ENCODE measurements at regions not wholly inside any gene's neighbourhood (a gene's known extent, or its start where the extent isn't known, plus 50 kb on each side); places are given as distances from the start of the nearest gene placed in this dataset.

DNA sequence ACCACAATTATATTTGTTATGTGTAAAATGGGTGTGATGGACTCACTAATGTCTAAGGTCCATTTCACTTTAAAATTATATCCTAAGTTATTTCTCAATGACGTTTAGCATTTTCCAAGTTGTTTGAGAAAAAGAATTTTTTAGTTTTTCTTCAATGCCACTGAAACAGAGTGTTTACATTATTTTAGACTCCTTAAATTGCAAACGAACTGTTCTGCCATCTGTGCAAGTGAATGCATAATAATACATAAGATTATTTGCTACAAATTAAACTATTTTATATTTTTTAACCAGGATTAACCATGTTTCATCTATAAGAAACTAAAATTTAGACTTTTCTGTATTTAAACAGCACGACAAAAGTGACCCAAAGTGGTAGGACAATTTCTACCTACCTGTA, 425.4 kb downstream of the NDFIP2 start:
- no peak overlapping the region for H3K4me3 Mint-ChIP-seq
- Histone ChIP-seq H3K36me3 (ENCODE audit: control insufficient read depth, insufficient read depth, low read length) (no peaks in the 10 kb centered on the region), H3K9ac (ENCODE audit: extremely low read depth, low read length, poor library complexity, severe bottlenecking) (no peak overlapping the region), H3K4me3 (ENCODE audit: low read length) (no peak overlapping the region), H3K27ac (ENCODE audit: low read depth, low read length) (no peak overlapping the region), H3K4me1 (ENCODE audit: control insufficient read depth, insufficient read depth, low read length) (peaks cover 2% of the 10 kb centered on the region), H3K27me3 (ENCODE audit: control insufficient read depth, insufficient read depth, low read length, poor library complexity, severe bottlenecking) (no peaks in the 10 kb centered on the region), H3K9me3 (ENCODE audit: control insufficient read depth, low read length) (no peaks in the 10 kb centered on the region)
- no peak overlapping the region for H3K27ac Mint-ChIP-seq
- TF ChIP-seq, protein P1, sequence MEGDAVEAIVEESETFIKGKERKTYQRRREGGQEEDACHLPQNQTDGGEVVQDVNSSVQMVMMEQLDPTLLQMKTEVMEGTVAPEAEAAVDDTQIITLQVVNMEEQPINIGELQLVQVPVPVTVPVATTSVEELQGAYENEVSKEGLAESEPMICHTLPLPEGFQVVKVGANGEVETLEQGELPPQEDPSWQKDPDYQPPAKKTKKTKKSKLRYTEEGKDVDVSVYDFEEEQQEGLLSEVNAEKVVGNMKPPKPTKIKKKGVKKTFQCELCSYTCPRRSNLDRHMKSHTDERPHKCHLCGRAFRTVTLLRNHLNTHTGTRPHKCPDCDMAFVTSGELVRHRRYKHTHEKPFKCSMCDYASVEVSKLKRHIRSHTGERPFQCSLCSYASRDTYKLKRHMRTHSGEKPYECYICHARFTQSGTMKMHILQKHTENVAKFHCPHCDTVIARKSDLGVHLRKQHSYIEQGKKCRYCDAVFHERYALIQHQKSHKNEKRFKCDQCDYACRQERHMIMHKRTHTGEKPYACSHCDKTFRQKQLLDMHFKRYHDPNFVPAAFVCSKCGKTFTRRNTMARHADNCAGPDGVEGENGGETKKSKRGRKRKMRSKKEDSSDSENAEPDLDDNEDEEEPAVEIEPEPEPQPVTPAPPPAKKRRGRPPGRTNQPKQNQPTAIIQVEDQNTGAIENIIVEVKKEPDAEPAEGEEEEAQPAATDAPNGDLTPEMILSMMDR (conservative IDR thresholded peaks at IDR 0.05): no peak
- peaks cover 7% of the 10 kb centered on the region for H3K9me3 Mint-ChIP-seq
- no peaks in the 10 kb centered on the region for H3K4me1 Mint-ChIP-seq
- H3K27me3 Mint-ChIP-seq (ENCODE audit: insufficient read depth): no peaks in the 10 kb centered on the region
- no peak for DNase-seq
- WGBS, 2 experiments (ENCODE audit: insufficient coverage in 1 of 2, insufficient read length in 1 of 2): 80 to 100% methylated on average over 2 of the region's 3 CpGs
- H3K36me3 Mint-ChIP-seq (ENCODE audit: low read depth): no peaks in the 10 kb centered on the region

DNA sequence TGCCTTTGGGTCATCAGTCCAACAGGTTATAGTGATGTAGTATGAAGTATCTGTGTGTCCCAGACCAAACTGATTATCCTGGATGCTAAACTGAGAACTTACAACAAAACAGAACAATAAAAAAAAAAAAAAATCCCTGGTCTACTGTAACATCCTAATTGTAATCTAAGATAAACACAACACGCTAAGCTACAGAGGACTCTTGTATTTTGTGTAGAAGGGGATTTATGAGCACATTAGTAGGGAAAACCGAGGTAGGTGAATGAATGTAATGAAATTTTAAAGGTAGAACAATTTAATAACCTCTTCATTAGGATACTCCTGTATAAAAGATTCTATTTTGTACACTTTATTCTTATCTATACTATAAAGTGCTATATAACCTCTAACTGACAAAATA, 424.1 kb downstream of the NDFIP2 start:
- WGBS, 2 experiments (ENCODE audit: insufficient coverage in 1 of 2, insufficient read length in 1 of 2): 92% methylated on average over 2 of the region's 2 CpGs; no CpG with 5 or more reads in 1 of the 2 experiments
- H3K27me3 Mint-ChIP-seq (ENCODE audit: insufficient read depth): no peaks in the 10 kb centered on the region
- H3K27ac ChIP-seq (ENCODE audit: low read depth, low read length): no peak overlapping the region

DNA sequence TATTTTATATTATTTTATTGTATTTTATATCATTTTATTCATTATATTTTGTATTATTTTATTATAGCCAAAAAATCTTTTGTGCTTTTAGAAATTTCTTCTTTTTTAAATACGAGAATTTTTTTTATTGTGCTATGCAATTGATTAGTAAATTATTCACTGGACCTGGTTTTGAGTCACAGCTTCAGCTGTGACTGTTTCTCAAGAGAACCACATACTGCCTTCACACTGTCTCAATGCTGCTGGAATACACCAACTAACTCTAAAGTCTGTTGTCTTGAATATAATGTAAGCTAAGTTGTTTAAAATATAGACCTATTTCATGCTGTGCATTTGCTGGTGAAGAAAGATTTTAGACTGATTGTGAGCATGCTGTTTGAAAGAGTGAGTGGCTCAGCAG, 423.6 kb downstream of the NDFIP2 start:
- Mint-ChIP-seq H3K27ac (no peak overlapping the region), H3K27me3 (ENCODE audit: insufficient read depth) (no peaks in the 10 kb centered on the region), H3K9me3 (peaks cover 10% of the 10 kb centered on the region), H3K36me3 (ENCODE audit: low read depth) (no peaks in the 10 kb centered on the region), H3K4me3 (no peak overlapping the region), H3K4me1 (no peaks in the 10 kb centered on the region)
- H3K27ac ChIP-seq (ENCODE audit: low read depth, low read length): no peak overlapping the region
- DNase-seq: no peak
- no peaks in the 10 kb centered on the region for H3K9me3 ChIP-seq (ENCODE audit: control insufficient read depth, low read length)
- H3K36me3 ChIP-seq (ENCODE audit: control insufficient read depth, insufficient read depth, low read length): no peaks in the 10 kb centered on the region
- peaks cover 2% of the 10 kb centered on the region for H3K4me1 ChIP-seq (ENCODE audit: control insufficient read depth, insufficient read depth, low read length)
- WGBS, 2 experiments (ENCODE audit: insufficient coverage in 1 of 2, insufficient read length in 1 of 2): no CpG with 5 or more reads among the region's 1 CpG
- H3K9ac ChIP-seq (ENCODE audit: extremely low read depth, low read length, poor library complexity, severe bottlenecking): no peak overlapping the region
- TF ChIP-seq, protein P1 (conservative IDR thresholded peaks at IDR 0.05): no peak
- H3K27me3 ChIP-seq (ENCODE audit: control insufficient read depth, insufficient read depth, low read length, poor library complexity, severe bottlenecking): no peaks in the 10 kb centered on the region
- no peak overlapping the region for H3K4me3 ChIP-seq (ENCODE audit: low read length)

More for the DNA sequence above, 424.1 kb downstream of the NDFIP2 start:
- Mint-ChIP-seq H3K9me3 (peaks cover 10% of the 10 kb centered on the region), H3K36me3 (ENCODE audit: low read depth) (no peaks in the 10 kb centered on the region), H3K4me3 (no peak overlapping the region), H3K27ac (no peak overlapping the region), H3K4me1 (no peaks in the 10 kb centered on the region)
- TF ChIP-seq, protein P1 (conservative IDR thresholded peaks at IDR 0.05): no peak
- Histone ChIP-seq H3K27me3 (ENCODE audit: control insufficient read depth, insufficient read depth, low read length, poor library complexity, severe bottlenecking) (no peaks in the 10 kb centered on the region), H3K4me3 (ENCODE audit: low read length) (no peak overlapping the region), H3K9me3 (ENCODE audit: control insufficient read depth, low read length) (no peaks in the 10 kb centered on the region), H3K9ac (ENCODE audit: extremely low read depth, low read length, poor library complexity, severe bottlenecking) (no peak overlapping the region), H3K36me3 (ENCODE audit: control insufficient read depth, insufficient read depth, low read length) (no peaks in the 10 kb centered on the region), H3K4me1 (ENCODE audit: control insufficient read depth, insufficient read depth, low read length) (peaks cover 2% of the 10 kb centered on the region)
- no peak for DNase-seq
